ENCODE measurements at regions not wholly inside any gene's neighbourhood (a gene's known extent, or its start where the extent isn't known, plus 50 kb on each side); places are given as distances from the start of the nearest gene placed in this dataset.
"Not testable (repeated sequence)": the region's sequence is repeated elsewhere in the genome, so short reads cannot be mapped to it uniquely, and the experiment has no call there.

GRCh38 chr5:82971901-82972300 is 105.3 kb downstream of the TMEM167A start:
- Mint-ChIP-seq H3K36me3 (ENCODE audit: low read depth) (peaks cover 8% of the 10 kb centered on the region), H3K27me3 (no peaks in the 10 kb centered on the region), H3K4me1 (ENCODE audit: low read depth) (peaks cover 4% of the 10 kb centered on the region), H3K4me3 (no peak overlapping the region), H3K9me3 (peaks cover 17% of the 10 kb centered on the region), H3K27ac (no peak overlapping the region)
- DNase-seq (no peak), ATAC-seq (no peak)
- no peak for TF ChIP-seq CTCF (IDR thresholded peaks at IDR 0.05)
- POLR2A ChIA-PET, result no interaction called here
- intact Hi-C loops (cut with micrococcal nuclease), result no loop called here
- CTCF ChIA-PET, result no interaction called here

- H3K27me3 Mint-ChIP-seq; CTCF ChIA-PET; DNase-seq; POLR2A ChIA-PET; H3K27ac Mint-ChIP-seq; ATAC-seq; H3K4me3 Mint-ChIP-seq; intact Hi-C loops (cut with micrococcal nuclease); H3K36me3 Mint-ChIP-seq (ENCODE audit: low read depth); H3K4me1 Mint-ChIP-seq (ENCODE audit: low read depth): not testable (repeated sequence)
- H3K9me3 Mint-ChIP-seq, result peaks cover 14% of the 10 kb centered on the region
These were observed 106.0 kb downstream of the TMEM167A start for GRCh38 chr5:82971034-82971806.

- H3K4me3 Mint-ChIP-seq; H3K27ac Mint-ChIP-seq; H3K9me3 Mint-ChIP-seq; H3K27me3 Mint-ChIP-seq; intact Hi-C loops (cut with micrococcal nuclease); CTCF ChIA-PET; POLR2A ChIA-PET; H3K4me1 Mint-ChIP-seq (ENCODE audit: low read depth); H3K36me3 Mint-ChIP-seq (ENCODE audit: low read depth): not testable (repeated sequence)
- ATAC-seq (peak; percentile 47), DNase-seq (peak; percentile 25)
These were observed 107.8 kb downstream of the TMEM167A start for GRCh38 chr5:82969221-82969976.

GRCh38 chr5:82967072-82967471 is 110.1 kb downstream of the TMEM167A start:
- intact Hi-C loops (cut with micrococcal nuclease), result no loop called here
- H3K9me3 Mint-ChIP-seq, result no peaks in the 10 kb centered on the region

GRCh38 chr5:82959466-82959865 is 117.7 kb downstream of the TMEM167A start:
- H3K36me3 Mint-ChIP-seq (ENCODE audit: low read depth), result no peaks in the 10 kb centered on the region
- no peak for TF ChIP-seq CTCF (IDR thresholded peaks at IDR 0.05)
- no peak overlapping the region for H3K27ac Mint-ChIP-seq
- intact Hi-C loops (cut with micrococcal nuclease), result no loop called here
- ChIA-PET POLR2A (no interaction called here), CTCF (no interaction called here)
- H3K27me3 Mint-ChIP-seq, result no peaks in the 10 kb centered on the region
- no peaks in the 10 kb centered on the region for H3K4me1 Mint-ChIP-seq (ENCODE audit: low read depth)
- H3K9me3 Mint-ChIP-seq, result peaks cover 20% of the 10 kb centered on the region
- H3K4me3 Mint-ChIP-seq, result no peak overlapping the region
- ATAC-seq (no peak), DNase-seq (no peak)

More at GRCh38 chr5:82967072-82967471, 110.1 kb downstream of the TMEM167A start:
- ChIA-PET CTCF (interaction anchor here (0.6 kb wide), 1 partner anchor 28 kb away, joined by 3 read pairs; no protein-coding TSS in a partner anchor), POLR2A (no interaction called here)
- Mint-ChIP-seq H3K4me1 (ENCODE audit: low read depth) (peaks cover 4% of the 10 kb centered on the region), H3K4me3 (no peak overlapping the region), H3K27ac (no peak overlapping the region), H3K27me3 (no peaks in the 10 kb centered on the region), H3K36me3 (ENCODE audit: low read depth) (no peaks in the 10 kb centered on the region)
- no peak for ATAC-seq
- DNase-seq, result no peak
- TF ChIP-seq CTCF (IDR thresholded peaks at IDR 0.05), result no peak

GRCh38 chr5:82956600-82956999 is 120.6 kb downstream of the TMEM167A start:
- no peak overlapping the region for H3K27ac Mint-ChIP-seq
- intact Hi-C loops (cut with micrococcal nuclease), result no loop called here
- TF ChIP-seq CTCF (IDR thresholded peaks at IDR 0.05), result no peak
- no peak for DNase-seq
- ChIA-PET CTCF (no interaction called here), POLR2A (no interaction called here)
- no peak for ATAC-seq
- H3K9me3 Mint-ChIP-seq, result peaks cover 20% of the 10 kb centered on the region
- H3K27me3 Mint-ChIP-seq, result no peaks in the 10 kb centered on the region
- no peak overlapping the region for H3K4me3 Mint-ChIP-seq
- no peaks in the 10 kb centered on the region for H3K36me3 Mint-ChIP-seq (ENCODE audit: low read depth)
- no peaks in the 10 kb centered on the region for H3K4me1 Mint-ChIP-seq (ENCODE audit: low read depth)
